ENCODE measurements at regions not wholly inside any gene's neighbourhood (a gene's known extent, or its start where the extent isn't known, plus 50 kb on each side); places are given as distances from the start of the nearest gene placed in this dataset.
"Not testable (repeated sequence)": the region's sequence is repeated elsewhere in the genome, so short reads cannot be mapped to it uniquely, and the experiment has no call there.

DNA sequence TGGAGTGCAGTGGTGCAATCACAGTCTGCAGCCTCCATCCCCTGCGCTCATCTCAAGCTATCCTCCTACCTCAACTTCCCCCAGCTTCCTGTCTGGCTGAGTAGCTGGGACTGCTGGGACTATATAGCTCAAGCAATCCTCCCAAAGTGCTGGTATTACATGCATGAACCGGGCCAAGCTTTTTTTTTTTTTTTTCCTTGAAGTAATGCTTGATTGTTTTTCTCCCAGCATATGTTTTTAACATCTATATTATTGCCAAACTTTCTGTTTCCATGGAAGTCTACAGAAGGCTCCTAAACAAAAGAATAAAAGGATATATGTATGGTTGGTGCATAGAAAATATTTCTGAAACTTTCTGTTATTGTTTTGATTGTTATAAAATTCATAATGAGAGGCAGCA, 853.6 kb downstream of the KCNA4 start:
- Histone ChIP-seq H3K27ac (no peak overlapping the region), H3K4me3 (no peak overlapping the region), H3K4me1 (no peaks in the 10 kb centered on the region), H3K27me3 (no peaks in the 10 kb centered on the region), H3K36me3 (no peaks in the 10 kb centered on the region), H3K9me3 (no peaks in the 10 kb centered on the region)
- TF ChIP-seq, protein P1, sequence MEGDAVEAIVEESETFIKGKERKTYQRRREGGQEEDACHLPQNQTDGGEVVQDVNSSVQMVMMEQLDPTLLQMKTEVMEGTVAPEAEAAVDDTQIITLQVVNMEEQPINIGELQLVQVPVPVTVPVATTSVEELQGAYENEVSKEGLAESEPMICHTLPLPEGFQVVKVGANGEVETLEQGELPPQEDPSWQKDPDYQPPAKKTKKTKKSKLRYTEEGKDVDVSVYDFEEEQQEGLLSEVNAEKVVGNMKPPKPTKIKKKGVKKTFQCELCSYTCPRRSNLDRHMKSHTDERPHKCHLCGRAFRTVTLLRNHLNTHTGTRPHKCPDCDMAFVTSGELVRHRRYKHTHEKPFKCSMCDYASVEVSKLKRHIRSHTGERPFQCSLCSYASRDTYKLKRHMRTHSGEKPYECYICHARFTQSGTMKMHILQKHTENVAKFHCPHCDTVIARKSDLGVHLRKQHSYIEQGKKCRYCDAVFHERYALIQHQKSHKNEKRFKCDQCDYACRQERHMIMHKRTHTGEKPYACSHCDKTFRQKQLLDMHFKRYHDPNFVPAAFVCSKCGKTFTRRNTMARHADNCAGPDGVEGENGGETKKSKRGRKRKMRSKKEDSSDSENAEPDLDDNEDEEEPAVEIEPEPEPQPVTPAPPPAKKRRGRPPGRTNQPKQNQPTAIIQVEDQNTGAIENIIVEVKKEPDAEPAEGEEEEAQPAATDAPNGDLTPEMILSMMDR (IDR thresholded peaks at IDR 0.05) = no peak
- no peak for DNase-seq (ENCODE audit: low spot score)

DNA sequence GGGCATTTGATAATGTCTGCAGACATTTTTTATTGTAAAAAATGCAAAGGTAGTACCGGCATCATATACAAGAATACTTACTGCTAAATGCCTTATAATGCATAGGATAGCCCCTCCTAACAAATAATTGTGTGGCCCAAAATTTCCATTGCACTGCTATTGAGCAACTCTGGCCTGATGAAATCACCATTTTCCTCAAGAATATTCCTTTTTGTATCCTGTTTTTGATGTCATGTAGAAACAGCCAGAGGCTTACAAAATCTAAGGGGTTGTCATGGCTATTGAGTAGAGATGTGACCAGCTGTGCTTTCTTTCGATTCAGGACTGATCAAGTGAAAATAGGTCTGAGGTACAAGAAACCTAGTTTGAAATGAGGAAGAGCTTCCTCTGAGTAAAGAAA, 854.3 kb downstream of the KCNA4 start:
- Histone ChIP-seq H3K27me3 (no peaks in the 10 kb centered on the region), H3K9me3 (no peaks in the 10 kb centered on the region), H3K27ac (no peak overlapping the region), H3K4me3 (no peak overlapping the region), H3K4me1 (no peaks in the 10 kb centered on the region), H3K36me3 (no peaks in the 10 kb centered on the region)
- TF ChIP-seq, protein P1 (IDR thresholded peaks at IDR 0.05) = no peak
- DNase-seq (ENCODE audit: low spot score) = no peak

DNA sequence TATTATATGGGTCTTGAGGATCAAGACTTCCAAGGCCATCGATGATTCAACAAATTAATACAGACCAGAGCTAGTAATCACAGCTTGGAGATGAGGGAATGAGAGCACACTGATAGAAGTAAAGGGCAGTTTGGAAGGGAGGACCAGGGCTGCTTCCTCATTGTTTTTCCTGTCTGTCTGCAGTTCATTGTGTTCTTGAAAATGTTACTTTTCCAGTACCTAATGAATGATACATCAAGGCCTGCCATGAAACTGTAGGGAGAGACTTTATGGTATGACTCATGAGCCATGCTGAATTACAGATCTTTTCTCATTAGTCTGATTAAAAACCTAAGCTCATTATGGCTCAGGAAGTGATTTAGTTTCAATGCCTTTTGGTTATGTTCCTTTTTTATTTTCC, 855.6 kb downstream of the KCNA4 start:
- Histone ChIP-seq H3K27me3 (no peaks in the 10 kb centered on the region), H3K4me1 (no peaks in the 10 kb centered on the region), H3K36me3 (no peaks in the 10 kb centered on the region), H3K27ac (no peak overlapping the region), H3K4me3 (no peak overlapping the region), H3K9me3 (no peaks in the 10 kb centered on the region)
- DNase-seq (ENCODE audit: low spot score) = no peak
- TF ChIP-seq, protein P1 (IDR thresholded peaks at IDR 0.05) = no peak

DNA sequence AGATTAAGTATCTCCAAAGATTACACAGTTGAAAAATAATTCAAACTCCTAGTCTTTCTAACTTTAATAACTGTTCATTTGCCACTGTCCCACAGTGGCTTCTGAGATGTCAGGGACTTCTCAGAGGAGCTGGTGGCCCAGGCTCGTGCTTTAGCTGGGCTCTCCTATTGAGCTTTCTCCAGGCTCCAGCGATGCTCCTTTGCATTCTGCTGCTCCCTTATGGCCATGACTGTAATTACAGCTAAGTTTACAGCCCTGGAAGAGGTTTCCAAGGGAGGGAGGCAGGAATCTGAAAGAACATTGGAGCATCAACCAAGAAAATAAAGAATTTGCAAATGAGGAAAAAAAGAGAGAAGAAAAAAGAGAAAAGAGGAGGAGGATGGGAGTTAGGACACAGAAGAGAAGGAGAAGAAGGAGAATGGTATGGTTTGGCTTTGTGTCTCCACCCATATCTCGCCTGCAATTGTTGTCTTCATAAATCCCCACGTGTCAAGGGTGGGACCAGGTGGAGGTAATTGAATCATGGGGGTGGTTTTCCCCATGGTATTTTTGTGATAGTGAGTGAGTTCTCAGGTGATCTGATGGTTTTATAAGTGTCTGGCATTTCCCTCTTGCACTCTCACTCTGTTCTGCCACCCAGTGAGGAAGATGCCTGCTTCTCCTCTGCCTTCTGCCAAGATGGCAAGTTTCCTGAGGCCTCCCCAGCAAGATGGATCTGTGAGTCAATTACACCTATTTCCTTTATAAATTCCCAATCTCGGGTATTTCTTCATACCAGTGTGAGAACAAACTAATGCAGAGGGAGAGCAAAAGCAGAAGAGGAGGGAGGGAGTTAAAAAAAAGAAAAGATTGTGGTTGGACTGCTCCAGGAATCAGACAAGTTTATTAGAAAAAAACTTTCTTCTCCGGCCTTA, 857.0 kb downstream of the KCNA4 start:
- no peaks in the 10 kb centered on the region for H3K9me3 ChIP-seq
- no peaks in the 10 kb centered on the region for H3K27me3 ChIP-seq
- no peak for DNase-seq (ENCODE audit: low spot score)
- no peaks in the 10 kb centered on the region for H3K4me1 ChIP-seq
- H3K4me3 ChIP-seq = no peak overlapping the region
- TF ChIP-seq, protein P1 (IDR thresholded peaks at IDR 0.05) = peak in 1 of 2 donors; percentile 31
- H3K36me3 ChIP-seq = no peaks in the 10 kb centered on the region
- H3K27ac ChIP-seq = no peak overlapping the region

DNA sequence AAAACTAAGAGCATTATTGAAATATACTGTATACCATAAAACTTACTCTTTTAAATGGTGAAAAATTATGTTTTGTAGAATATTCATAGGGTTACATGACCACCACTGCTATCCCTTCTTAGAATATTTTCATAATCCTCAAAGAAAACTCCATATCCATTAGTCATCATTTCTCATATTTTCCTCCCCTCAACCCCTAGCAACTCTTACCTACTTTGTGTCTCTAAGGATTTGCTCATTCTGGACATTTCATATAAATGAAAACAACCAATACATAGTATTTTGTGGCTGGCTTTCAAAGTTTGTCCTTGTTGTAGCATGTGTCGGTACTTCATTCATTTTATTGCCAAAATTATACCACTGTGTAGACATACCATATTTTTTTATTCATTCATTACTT, 863.8 kb downstream of the KCNA4 start:
- H3K4me3 ChIP-seq = no peak overlapping the region

DNA sequence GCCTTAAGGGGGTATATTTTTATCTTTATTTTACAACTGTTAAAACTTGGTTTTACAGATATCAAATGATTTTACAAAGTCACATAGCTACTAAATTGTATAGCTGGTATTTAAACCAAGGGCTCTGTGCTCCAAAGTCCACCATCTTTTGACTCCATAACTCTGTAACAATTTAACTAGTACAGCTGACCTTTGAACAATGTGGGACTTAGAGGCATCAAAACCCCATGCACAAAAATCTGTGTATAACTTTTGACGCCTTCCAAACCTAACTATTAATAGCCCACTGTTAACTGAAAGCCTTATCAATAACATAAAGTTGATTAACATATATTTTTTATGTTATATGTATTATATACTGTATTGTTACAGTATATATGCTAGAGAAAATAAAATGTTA, 874.3 kb downstream of the KCNA4 start:
- DNase-seq (ENCODE audit: low spot score); H3K27me3 ChIP-seq; H3K4me1 ChIP-seq; H3K36me3 ChIP-seq; H3K27ac ChIP-seq; H3K4me3 ChIP-seq; H3K9me3 ChIP-seq: not testable (repeated sequence)

More for the DNA sequence above, 863.8 kb downstream of the KCNA4 start:
- H3K4me1 ChIP-seq = no peaks in the 10 kb centered on the region
- no peaks in the 10 kb centered on the region for H3K36me3 ChIP-seq
- DNase-seq (ENCODE audit: low spot score) = no peak
- no peak overlapping the region for H3K27ac ChIP-seq
- no peaks in the 10 kb centered on the region for H3K27me3 ChIP-seq
- no peaks in the 10 kb centered on the region for H3K9me3 ChIP-seq
- TF ChIP-seq, protein P1 (IDR thresholded peaks at IDR 0.05) = no peak

Measured in right atrium auricular region (tissue), 2 donors.